ENCODE measurements at regions not wholly inside any gene's neighbourhood (a gene's known extent, or its start where the extent isn't known, plus 50 kb on each side); places are given as distances from the start of the nearest gene placed in this dataset.
"Not testable (repeated sequence)": the region's sequence is repeated elsewhere in the genome, so short reads cannot be mapped to it uniquely, and the experiment has no call there.

GRCh38 chr11:42840860-42841259 lies 470.9 kb upstream of the API5 start:
- no peak for DNase-seq (ENCODE audit: low read depth)

GRCh38 chr11:42841556-42841955 lies 470.2 kb upstream of the API5 start:
- DNase-seq (ENCODE audit: low read depth), result no peak

GRCh38 chr11:42849362-42849761 lies 462.4 kb upstream of the API5 start:
- DNase-seq (ENCODE audit: low read depth), result no peak

- no peak for DNase-seq (ENCODE audit: low read depth)
Observed at GRCh38 chr11:42857344-42857743, 454.5 kb upstream of the API5 start.

GRCh38 chr11:42870480-42870879 lies 441.3 kb upstream of the API5 start:
- DNase-seq (ENCODE audit: low read depth), result no peak

- DNase-seq (ENCODE audit: low read depth), result not testable (repeated sequence)
Observed at GRCh38 chr11:42873800-42874405, 437.9 kb upstream of the API5 start.

GRCh38 chr11:42881335-42881734 lies 430.5 kb upstream of the API5 start:
- DNase-seq (ENCODE audit: low read depth), result not testable (repeated sequence)

GRCh38 chr11:42890773-42891172 lies 421.0 kb upstream of the API5 start:
- DNase-seq (ENCODE audit: low read depth), result no peak

GRCh38 chr11:42901084-42901483 lies 410.7 kb upstream of the API5 start:
- no peak for DNase-seq (ENCODE audit: low read depth)

GRCh38 chr11:42906226-42906625 lies 405.6 kb upstream of the API5 start:
- DNase-seq (ENCODE audit: low read depth), result no peak

GRCh38 chr11:42913731-42914130 lies 398.1 kb upstream of the API5 start:
- no peak for DNase-seq (ENCODE audit: low read depth)

GRCh38 chr11:42923651-42924050 lies 388.1 kb upstream of the API5 start:
- DNase-seq (ENCODE audit: low read depth), result no peak

GRCh38 chr11:42925916-42926315 lies 385.9 kb upstream of the API5 start:
- no peak for DNase-seq (ENCODE audit: low read depth)

- DNase-seq (ENCODE audit: low read depth), result no peak
Observed at GRCh38 chr11:42947405-42947804, 364.4 kb upstream of the API5 start.

GRCh38 chr11:42949738-42950376 lies 361.9 kb upstream of the API5 start:
- not testable (repeated sequence) for DNase-seq (ENCODE audit: low read depth)

- DNase-seq (ENCODE audit: low read depth), result no peak
Observed at GRCh38 chr11:42951266-42951665, 360.5 kb upstream of the API5 start.

- no peak for DNase-seq (ENCODE audit: low read depth)
Observed at GRCh38 chr11:42957831-42958230, 354.0 kb upstream of the API5 start.

GRCh38 chr11:42958635-42959034 lies 353.2 kb upstream of the API5 start:
- DNase-seq (ENCODE audit: low read depth), result no peak

- no peak for DNase-seq (ENCODE audit: low read depth)
Observed at GRCh38 chr11:42960521-42961088, 351.2 kb upstream of the API5 start.

GRCh38 chr11:42967653-42968052 lies 344.1 kb upstream of the API5 start:
- no peak for DNase-seq (ENCODE audit: low read depth)

GRCh38 chr11:42972741-42973140 lies 339.1 kb upstream of the API5 start:
- no peak for DNase-seq (ENCODE audit: low read depth)

- no peak for DNase-seq (ENCODE audit: low read depth)
Observed at GRCh38 chr11:42974510-42975179, 337.2 kb upstream of the API5 start.

- DNase-seq (ENCODE audit: low read depth), result no peak
Observed at GRCh38 chr11:42975180-42975529, 336.6 kb upstream of the API5 start.
